ENCODE measurements at regions not wholly inside any gene's neighbourhood (a gene's known extent, or its start where the extent isn't known, plus 50 kb on each side); places are given as distances from the start of the nearest gene placed in this dataset.
"Not testable (repeated sequence)": the region's sequence is repeated elsewhere in the genome, so short reads cannot be mapped to it uniquely, and the experiment has no call there.

DNA sequence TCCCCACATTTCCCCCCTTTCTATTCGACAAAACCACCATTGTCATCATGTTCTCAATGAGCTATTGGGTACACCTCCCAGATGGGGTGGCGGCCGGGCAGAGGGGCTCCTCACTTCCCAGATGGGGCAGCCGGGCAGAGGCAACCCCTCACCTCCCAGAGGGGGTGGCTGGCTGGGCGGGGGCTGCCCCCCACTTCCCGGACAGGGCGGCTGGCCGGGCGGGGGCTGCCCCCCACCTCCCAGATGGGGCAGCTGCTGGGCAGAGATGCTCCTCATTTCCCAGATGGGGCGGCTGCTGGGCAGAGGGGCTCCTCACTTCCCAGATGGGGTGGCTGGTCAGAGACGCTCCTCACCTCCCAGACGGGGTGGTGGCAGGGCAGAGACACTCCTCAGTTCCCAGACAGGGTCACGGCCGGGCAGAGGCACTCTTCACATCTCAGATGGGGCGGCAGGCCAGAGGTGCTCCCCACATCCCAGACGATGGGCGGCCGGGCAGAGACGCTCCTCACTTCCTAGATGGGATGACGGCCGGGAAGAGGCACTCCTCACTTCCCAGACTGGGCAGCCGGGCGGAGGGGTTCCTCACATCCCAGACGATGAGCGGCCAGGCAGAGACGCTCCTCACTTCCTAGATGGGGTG, 221.5 kb downstream of the NNT start:
- TF ChIP-seq, protein P1, sequence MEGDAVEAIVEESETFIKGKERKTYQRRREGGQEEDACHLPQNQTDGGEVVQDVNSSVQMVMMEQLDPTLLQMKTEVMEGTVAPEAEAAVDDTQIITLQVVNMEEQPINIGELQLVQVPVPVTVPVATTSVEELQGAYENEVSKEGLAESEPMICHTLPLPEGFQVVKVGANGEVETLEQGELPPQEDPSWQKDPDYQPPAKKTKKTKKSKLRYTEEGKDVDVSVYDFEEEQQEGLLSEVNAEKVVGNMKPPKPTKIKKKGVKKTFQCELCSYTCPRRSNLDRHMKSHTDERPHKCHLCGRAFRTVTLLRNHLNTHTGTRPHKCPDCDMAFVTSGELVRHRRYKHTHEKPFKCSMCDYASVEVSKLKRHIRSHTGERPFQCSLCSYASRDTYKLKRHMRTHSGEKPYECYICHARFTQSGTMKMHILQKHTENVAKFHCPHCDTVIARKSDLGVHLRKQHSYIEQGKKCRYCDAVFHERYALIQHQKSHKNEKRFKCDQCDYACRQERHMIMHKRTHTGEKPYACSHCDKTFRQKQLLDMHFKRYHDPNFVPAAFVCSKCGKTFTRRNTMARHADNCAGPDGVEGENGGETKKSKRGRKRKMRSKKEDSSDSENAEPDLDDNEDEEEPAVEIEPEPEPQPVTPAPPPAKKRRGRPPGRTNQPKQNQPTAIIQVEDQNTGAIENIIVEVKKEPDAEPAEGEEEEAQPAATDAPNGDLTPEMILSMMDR (IDR thresholded peaks at IDR 0.05): not testable (repeated sequence)
- not testable (repeated sequence) for TF ChIP-seq CBX2 (IDR thresholded peaks at IDR 0.05; ENCODE audit: borderline replicate concordance, low read depth); JUNB (IDR thresholded peaks at IDR 0.05); CHD4 (IDR thresholded peaks at IDR 0.05; ENCODE audit: borderline replicate concordance); HDAC2 (IDR thresholded peaks at IDR 0.05); HOXA7 (CRISPR knock-in tag; IDR thresholded peaks at IDR 0.05); POLR2A (IDR thresholded peaks at IDR 0.05; ENCODE audit: low read length)
